Uterus (tissue), 2 donors: ENCODE measurements at regions not wholly inside any gene's neighbourhood (a gene's known extent, or its start where the extent isn't known, plus 50 kb on each side); places are given as distances from the start of the nearest gene placed in this dataset.

Experiments
- CTCF ChIP-seq, 4 experiments: fragments of 200-600 bp in 2 of 4; fragments of 450-650 bp in 2 of 4; sonication (generic) in 2 of 4; IDR thresholded peaks; one replicate each; pipeline ENCODE4 v1.5.1; 2016 to 2019; ENCODE audit warnings: antibody characterized with exemption in 4 of 4, mild to moderate bottlenecking in 2 of 4, moderate library complexity in 1 of 4
- POLR2A ChIP-seq, 2 donors: fragments of 450-650 bp; IDR thresholded peaks; one replicate each; pipeline ENCODE4 v1.6.1; 2016; ENCODE audit warnings: antibody characterized with exemption in 2 of 2, mild to moderate bottlenecking in 1 of 2, moderate library complexity in 1 of 2

GRCh38 chr13:87894059-87894458 is 222.9 kb downstream of the SLITRK5 start:
- TF ChIP-seq CTCF (IDR thresholded peaks at IDR 0.05) (no peak), POLR2A (IDR thresholded peaks at IDR 0.05) (no peak)
